HCT116 (cell line): ENCODE measurements at regions not wholly inside any gene's neighbourhood (a gene's known extent, or its start where the extent isn't known, plus 50 kb on each side); places are given as distances from the start of the nearest gene placed in this dataset.

ENCODE experiments used
- ATAC-seq: fragments of 200-7000 bp; cut with Tn5 transposase; 2 replicates; pipeline ENCODE4 v1.9.1; 2020; ENCODE audit warnings: mild to moderate bottlenecking, moderate library complexity
- BruUV-seq: library from RNA; stranded (reverse); fragments of 400-500 nt; replicated peaks from 2 replicates; lab custom pipeline; 2021; lab: Mats Ljungman, UMichigan
- CTCF ChIA-PET: fragments of 300-600 bp; sonication (Branson Sonifier 250); formaldehyde crosslinking; loops from one replicate; lab custom pipeline; 2021; ENCODE audit warnings: antibody characterized with exemption; lab: Charles Lee
- POLR2A ChIA-PET: fragments of 300-600, 350-600 bp; sonication (Branson Sonifier 250); formaldehyde crosslinking; loops from one replicate; lab custom pipeline; 2021; ENCODE audit warnings: antibody characterized with exemption; lab: Charles Lee
- RAD21 ChIA-PET, 2 experiments: fragments of 300-600 bp; sonication (Branson Sonifier 250); formaldehyde crosslinking; loops; one replicate each; lab custom pipeline; 2023; ENCODE audit warnings: low total read pairs in 2 of 2; ENCODE audit not compliant: uncharacterized antibody in 2 of 2, unreplicated experiment in 2 of 2, low non-redundant PET in 1 of 2; lab: Charles Lee
- DNase-seq: peaks from one replicate; pipeline ENCODE4 v3.0.0-alpha.2; 2010; ENCODE audit warnings: low read depth, low spot score
- H2AFZ ChIP-seq: fragments of 200-600 bp; shearing (Covaris generic), sonication (generic); 2 replicates; pipeline ENCODE4 v1.6.1; 2017; ENCODE audit warnings: low read depth, mixed run types, mixed read lengths, antibody characterized with exemption, low read length; ENCODE audit not compliant: poor library complexity, severe bottlenecking
- H3K27ac ChIP-seq: 2 replicates; pipeline ENCODE4 v1.5.1; 2012; ENCODE audit warnings: low read depth, low read length
- H3K27me3 ChIP-seq: fragments of 200-600 bp; sonication (generic); 2 replicates; pipeline ENCODE4 v1.6.1; 2016; ENCODE audit warnings: mixed run types, low read length, mixed read lengths; ENCODE audit not compliant: insufficient read depth
- H3K36me3 ChIP-seq, 2 experiments: fragments of 200-500 bp in 1 of 2; fragments of 200-600 bp in 1 of 2; sonication (Bioruptor generic) in 1 of 2; sonication (generic) in 1 of 2; 2 replicates each; pipeline versions ENCODE4 v1.5.1 to v1.6.1; 2014 to 2016; ENCODE audit warnings: low read length in 2 of 2, inconsistent platforms in 1 of 2, mixed read lengths in 1 of 2, mixed run types in 1 of 2; ENCODE audit not compliant: insufficient read depth in 2 of 2, control insufficient read depth in 1 of 2
- H3K4me1 ChIP-seq, 2 experiments: fragments of 200-600 bp in 1 of 2; sonication (generic) in 1 of 2; 2 replicates each; pipeline versions ENCODE4 v1.5.1 to v1.6.1; 2012 to 2017; ENCODE audit warnings: low read length in 2 of 2, inconsistent platforms in 1 of 2, mild to moderate bottlenecking in 1 of 2, mixed read lengths in 1 of 2, mixed run types in 1 of 2, moderate library complexity in 1 of 2; ENCODE audit not compliant: insufficient read depth in 2 of 2, control insufficient read depth in 1 of 2
- H3K4me2 ChIP-seq: fragments of 200-600 bp; sonication (generic); 2 replicates; pipeline ENCODE4 v1.6.1; 2017; ENCODE audit warnings: mixed run types, low read length, mixed read lengths
- H3K4me3 ChIP-seq, 2 experiments: fragments of 200-600 bp in 1 of 2; sonication (generic) in 1 of 2; replicated peaks in 1 of 2; 2 replicates each; pipeline ENCODE4 v1.5.1; 2011 to 2016; ENCODE audit warnings: low read length in 2 of 2, control low read depth in 1 of 2, low read depth in 1 of 2, mild to moderate bottlenecking in 1 of 2, mixed read lengths in 1 of 2, mixed run types in 1 of 2
- H3K79me2 ChIP-seq: fragments of 200-600 bp; sonication (generic); 2 replicates; pipeline ENCODE4 v1.6.1; 2017; ENCODE audit warnings: mild to moderate bottlenecking, mixed run types, low read length, moderate library complexity, mixed read lengths; ENCODE audit not compliant: insufficient read depth
- H3K9ac ChIP-seq: fragments of 200-600 bp; sonication (generic); 2 replicates; pipeline ENCODE4 v1.6.1; 2016; ENCODE audit warnings: low read length, mixed read lengths
- H3K9me2 ChIP-seq: fragments of 200-600 bp; sonication (generic), shearing (Covaris generic); 2 replicates; pipeline ENCODE4 v1.6.1; 2017; ENCODE audit warnings: mixed run types, mild to moderate bottlenecking, moderate library complexity; ENCODE audit not compliant: insufficient read depth
- H3K9me3 ChIP-seq, 2 experiments: fragments of 200-500 bp in 1 of 2; fragments of 200-600 bp in 1 of 2; sonication (Bioruptor generic) in 1 of 2; sonication (generic) in 1 of 2; 2 replicates each; pipeline ENCODE4 v1.6.1; 2014 to 2017; ENCODE audit warnings: low read length in 2 of 2, mixed read lengths in 2 of 2, inconsistent platforms in 1 of 2, low read depth in 1 of 2, mild to moderate bottlenecking in 1 of 2, mixed run types in 1 of 2, moderate library complexity in 1 of 2; ENCODE audit not compliant: control insufficient read depth in 1 of 2, insufficient read depth in 1 of 2
- H4K20me1 ChIP-seq: fragments of 200-600 bp; sonication (generic), shearing (Covaris generic); 2 replicates; pipeline ENCODE4 v1.6.1; 2017; ENCODE audit warnings: mixed run types, mild to moderate bottlenecking, moderate library complexity; ENCODE audit not compliant: insufficient read depth
- ELF1 ChIP-seq: IDR thresholded peaks from 2 replicates; pipeline ENCODE4 v1.6.1; 2012; ENCODE audit warnings: low read depth, borderline replicate concordance
- EZH2 ChIP-seq: fragments of 200-600 bp; sonication (generic); IDR thresholded peaks from 2 replicates; pipeline ENCODE4 v1.6.1; 2017; ENCODE audit warnings: antibody characterized with exemption, mixed run types
- EZH2phosphoT487 ChIP-seq: fragments of 200-600 bp; IDR thresholded peaks from 2 replicates; pipeline ENCODE4 v1.6.1; 2018; ENCODE audit warnings: antibody characterized with exemption, borderline replicate concordance
- POLR2A ChIP-seq: IDR thresholded peaks from 2 replicates; pipeline ENCODE4 v1.7.0; 2011; ENCODE audit warnings: borderline replicate concordance; ENCODE audit not compliant: insufficient read depth, insufficient read length; ENCODE audit errors: extremely low read depth
- RAD21 ChIP-seq: IDR thresholded peaks from 2 replicates; pipeline ENCODE4 v1.6.1; 2012; ENCODE audit warnings: low read depth, mild to moderate bottlenecking
- SP1 ChIP-seq: IDR thresholded peaks from 2 replicates; pipeline ENCODE4 v1.6.1; 2012; ENCODE audit warnings: low read depth
- SRF ChIP-seq: IDR thresholded peaks from 2 replicates; pipeline ENCODE4 v1.6.1; 2012; ENCODE audit warnings: low read depth
- TCF7L2 ChIP-seq: IDR thresholded peaks from 2 replicates; pipeline ENCODE4 v1.7.0; 2011; ENCODE audit warnings: borderline replicate concordance, inconsistent platforms; ENCODE audit not compliant: insufficient read depth, insufficient read length; ENCODE audit errors: extremely low read depth
- YY1 ChIP-seq: IDR thresholded peaks from 2 replicates; pipeline ENCODE4 v1.6.1; 2011; ENCODE audit warnings: low read length, low read depth, moderate library complexity, mild to moderate bottlenecking; ENCODE audit not compliant: insufficient replicate concordance; ENCODE audit errors: extremely low read depth
- ZNF274 ChIP-seq: fragments of 200-500 bp; sonication (Bioruptor generic); IDR thresholded peaks from 2 replicates; pipeline ENCODE4 v1.6.1; 2014; ENCODE audit warnings: mild to moderate bottlenecking, low read depth, low read length, inconsistent platforms
- intact Hi-C: fragments of 100-400 bp; cut with micrococcal nuclease; formaldehyde crosslinking; loops from 2 replicates; pipeline ENCODE4 v1.10.0; 2022
- TF ChIP-seq, protein P1 (sequence below): IDR thresholded peaks from 2 replicates; pipeline ENCODE4 v1.6.1; 2011; ENCODE audit warnings: mild to moderate bottlenecking, low read length, moderate library complexity; ENCODE audit not compliant: insufficient replicate concordance; ENCODE audit errors: extremely low read depth
- TF ChIP-seq, protein P2 (sequence below): IDR thresholded peaks from 2 replicates; pipeline ENCODE4 v1.6.1; 2012; ENCODE audit warnings: low read depth
- TF ChIP-seq, protein P3 (sequence below): IDR thresholded peaks from 2 replicates; pipeline ENCODE4 v1.6.1; 2012

DNA sequence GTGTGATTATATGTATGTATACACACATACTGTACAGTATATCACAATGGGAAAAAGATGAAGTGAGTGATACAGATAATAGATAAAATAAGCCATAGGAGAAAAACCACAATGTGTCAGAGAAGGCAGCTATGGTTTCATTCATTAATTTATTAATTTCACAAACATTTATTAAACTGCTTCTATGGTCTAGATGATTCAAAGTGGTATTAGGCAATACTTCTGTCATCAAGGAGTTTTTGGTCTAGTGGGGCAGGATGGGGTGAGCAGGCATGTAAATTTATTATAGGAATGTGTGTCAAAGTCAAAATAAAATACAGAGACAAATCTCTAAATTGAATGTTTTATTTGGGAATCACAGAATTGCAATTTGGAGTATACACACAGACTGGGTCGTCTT lies 65.2 kb upstream of the ANKEF1 start:
- H3K4me2 ChIP-seq, result no peak overlapping the region
- H3K4me3 ChIP-seq, result no peak overlapping the region
- H4K20me1 ChIP-seq, result no peaks in the 10 kb centered on the region
- intact Hi-C loops, result no loop called here
- TF ChIP-seq EZH2 (no peak), RAD21 (no peak), ELF1 (no peak), SRF (no peak), POLR2A (no peak), ZNF274 (no peak), EZH2phosphoT487 (no peak), YY1 (no peak), SP1 (no peak), TCF7L2 (no peak)
- TF ChIP-seq, protein P1, sequence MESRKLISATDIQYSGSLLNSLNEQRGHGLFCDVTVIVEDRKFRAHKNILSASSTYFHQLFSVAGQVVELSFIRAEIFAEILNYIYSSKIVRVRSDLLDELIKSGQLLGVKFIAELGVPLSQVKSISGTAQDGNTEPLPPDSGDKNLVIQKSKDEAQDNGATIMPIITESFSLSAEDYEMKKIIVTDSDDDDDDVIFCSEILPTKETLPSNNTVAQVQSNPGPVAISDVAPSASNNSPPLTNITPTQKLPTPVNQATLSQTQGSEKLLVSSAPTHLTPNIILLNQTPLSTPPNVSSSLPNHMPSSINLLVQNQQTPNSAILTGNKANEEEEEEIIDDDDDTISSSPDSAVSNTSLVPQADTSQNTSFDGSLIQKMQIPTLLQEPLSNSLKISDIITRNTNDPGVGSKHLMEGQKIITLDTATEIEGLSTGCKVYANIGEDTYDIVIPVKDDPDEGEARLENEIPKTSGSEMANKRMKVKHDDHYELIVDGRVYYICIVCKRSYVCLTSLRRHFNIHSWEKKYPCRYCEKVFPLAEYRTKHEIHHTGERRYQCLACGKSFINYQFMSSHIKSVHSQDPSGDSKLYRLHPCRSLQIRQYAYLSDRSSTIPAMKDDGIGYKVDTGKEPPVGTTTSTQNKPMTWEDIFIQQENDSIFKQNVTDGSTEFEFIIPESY, result no peak
- TF ChIP-seq, protein P2, sequence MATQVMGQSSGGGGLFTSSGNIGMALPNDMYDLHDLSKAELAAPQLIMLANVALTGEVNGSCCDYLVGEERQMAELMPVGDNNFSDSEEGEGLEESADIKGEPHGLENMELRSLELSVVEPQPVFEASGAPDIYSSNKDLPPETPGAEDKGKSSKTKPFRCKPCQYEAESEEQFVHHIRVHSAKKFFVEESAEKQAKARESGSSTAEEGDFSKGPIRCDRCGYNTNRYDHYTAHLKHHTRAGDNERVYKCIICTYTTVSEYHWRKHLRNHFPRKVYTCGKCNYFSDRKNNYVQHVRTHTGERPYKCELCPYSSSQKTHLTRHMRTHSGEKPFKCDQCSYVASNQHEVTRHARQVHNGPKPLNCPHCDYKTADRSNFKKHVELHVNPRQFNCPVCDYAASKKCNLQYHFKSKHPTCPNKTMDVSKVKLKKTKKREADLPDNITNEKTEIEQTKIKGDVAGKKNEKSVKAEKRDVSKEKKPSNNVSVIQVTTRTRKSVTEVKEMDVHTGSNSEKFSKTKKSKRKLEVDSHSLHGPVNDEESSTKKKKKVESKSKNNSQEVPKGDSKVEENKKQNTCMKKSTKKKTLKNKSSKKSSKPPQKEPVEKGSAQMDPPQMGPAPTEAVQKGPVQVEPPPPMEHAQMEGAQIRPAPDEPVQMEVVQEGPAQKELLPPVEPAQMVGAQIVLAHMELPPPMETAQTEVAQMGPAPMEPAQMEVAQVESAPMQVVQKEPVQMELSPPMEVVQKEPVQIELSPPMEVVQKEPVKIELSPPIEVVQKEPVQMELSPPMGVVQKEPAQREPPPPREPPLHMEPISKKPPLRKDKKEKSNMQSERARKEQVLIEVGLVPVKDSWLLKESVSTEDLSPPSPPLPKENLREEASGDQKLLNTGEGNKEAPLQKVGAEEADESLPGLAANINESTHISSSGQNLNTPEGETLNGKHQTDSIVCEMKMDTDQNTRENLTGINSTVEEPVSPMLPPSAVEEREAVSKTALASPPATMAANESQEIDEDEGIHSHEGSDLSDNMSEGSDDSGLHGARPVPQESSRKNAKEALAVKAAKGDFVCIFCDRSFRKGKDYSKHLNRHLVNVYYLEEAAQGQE, result no peak
- TF ChIP-seq, protein P3, sequence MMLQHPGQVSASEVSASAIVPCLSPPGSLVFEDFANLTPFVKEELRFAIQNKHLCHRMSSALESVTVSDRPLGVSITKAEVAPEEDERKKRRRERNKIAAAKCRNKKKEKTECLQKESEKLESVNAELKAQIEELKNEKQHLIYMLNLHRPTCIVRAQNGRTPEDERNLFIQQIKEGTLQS, result no peak
- no peak overlapping the region for H3K27ac ChIP-seq
- H3K36me3 ChIP-seq, result no peaks in the 10 kb centered on the region
- no peaks in the 10 kb centered on the region for H3K79me2 ChIP-seq
- ChIA-PET CTCF (interaction anchor here (1.3 kb wide), 1 partner anchor 352 kb away, joined by 6 read pairs; no protein-coding TSS in a partner anchor), RAD21 (no interaction called here), POLR2A (no interaction called here)
- H3K9me3 ChIP-seq, result no peaks in the 10 kb centered on the region
- H3K4me1 ChIP-seq, result no peaks in the 10 kb centered on the region; a peak in 1 of 4 replicates
- no TSS peak for BruUV-seq
- ATAC-seq, result no peak
- H2AFZ ChIP-seq, result no peak overlapping the region
- H3K9ac ChIP-seq, result no peak overlapping the region
- no peaks in the 10 kb centered on the region for H3K27me3 ChIP-seq
- no peaks in the 10 kb centered on the region for H3K9me2 ChIP-seq
- DNase-seq, result no peak
